OCI-LY3 (cell line): ENCODE measurements at regions not wholly inside any gene's neighbourhood (a gene's known extent, or its start where the extent isn't known, plus 50 kb on each side); places are given as distances from the start of the nearest gene placed in this dataset.

Experiments
- CTCF ChIP-seq: fragments of 200-600, 300-600 bp; sonication (generic); IDR thresholded peaks from 2 replicates; pipeline ENCODE4 v1.5.1; 2014; ENCODE audit warnings: antibody characterized with exemption, low read length, low read depth
- EZH2phosphoT487 ChIP-seq: fragments of 200-600 bp; shearing (Covaris generic); IDR thresholded peaks from 2 replicates; pipeline ENCODE4 v1.6.1; 2018; ENCODE audit warnings: antibody characterized with exemption, mixed run types, low read depth

- no peak for TF ChIP-seq EZH2phosphoT487
- TF ChIP-seq CTCF, result no peak
Observed at GRCh38 chr20:54324041-54324440, 116.2 kb downstream of the PFDN4 start.
